Body of pancreas (tissue), 4 donors: ENCODE measurements at regions not wholly inside any gene's neighbourhood (a gene's known extent, or its start where the extent isn't known, plus 50 kb on each side); places are given as distances from the start of the nearest gene placed in this dataset.

Source experiments
- ATAC-seq: fragments of 150-250 bp; one replicate; pipeline ENCODE4 v1.9.1; 2016
- DNase-seq, 4 donors: peaks; one replicate each; pipeline ENCODE4 v3.0.0-alpha.2; 2019
- H3K27ac ChIP-seq, 4 donors: fragments of 200-600 bp; sonication (generic); 1 replicate in 3 of 4; 2 replicates in 1 of 4; pipeline versions ENCODE4 v1.5.1 to v1.6.1; 2016 to 2019; ENCODE audit warnings: mild to moderate bottlenecking in 1 of 4, mixed read lengths in 1 of 4, moderate library complexity in 1 of 4
- H3K27me3 ChIP-seq, 2 donors: fragments of 200-600 bp; sonication (generic); one replicate each; pipeline ENCODE4 v1.6.0; 2016; ENCODE audit warnings: mild to moderate bottlenecking in 1 of 2
- H3K36me3 ChIP-seq, 2 donors: fragments of 200-600 bp; sonication (generic); replicated peaks in 1 of 2; 2 replicates each; pipeline ENCODE4 v1.5.1; 2016; ENCODE audit warnings: low read depth in 2 of 2; ENCODE audit not compliant: insufficient read depth in 1 of 2
- H3K4me1 ChIP-seq: fragments of 200-600 bp; sonication (generic); one replicate; pipeline ENCODE4 v1.6.0; 2016
- H3K4me3 ChIP-seq, 2 donors: fragments of 200-600 bp; sonication (generic); 1 replicate in 1 of 2; 2 replicates in 1 of 2; pipeline ENCODE4 v1.5.1; 2016 to 2019
- H3K9me3 ChIP-seq, 3 donors: fragments of 200-600 bp; sonication (generic); 1 replicate in 2 of 3; 2 replicates in 1 of 3; pipeline ENCODE4 v1.5.1; 2016
- CTCF ChIP-seq, 7 experiments: fragments of 450-650 bp in 4 of 7; fragments of 200-600 bp in 3 of 7; sonication (generic) in 3 of 7; IDR thresholded peaks; one replicate each; pipeline ENCODE4 v1.5.1; 2016 to 2019; ENCODE audit warnings: antibody characterized with exemption in 7 of 7
- POLR2A ChIP-seq, 3 donors: fragments of 450-650 bp; IDR thresholded peaks; one replicate each; pipeline ENCODE4 v1.6.1; 2016; ENCODE audit warnings: antibody characterized with exemption in 3 of 3, mild to moderate bottlenecking in 2 of 3
- WGBS, 2 donors: methylation state at CpG; one replicate each; pipeline ENCODE4 v1.1.5; 2017; 5-methylcytosine and 5-hydroxymethylcytosine counted together
- intact Hi-C: fragments of 100-400 bp; cut with DNase I; formaldehyde crosslinking; loops from one replicate; pipeline ENCODE4 v1.15.1; 2023

- no peak for TF ChIP-seq POLR2A (IDR thresholded peaks at IDR 0.05)
- no peak for TF ChIP-seq CTCF (IDR thresholded peaks at IDR 0.05)
- ATAC-seq (no peak), DNase-seq (no peak)
- Histone ChIP-seq H3K36me3 (no peaks in the 10 kb centered on the region), H3K27ac (no peak overlapping the region), H3K27me3 (no peaks in the 10 kb centered on the region), H3K9me3 (no peaks in the 10 kb centered on the region), H3K4me1 (peaks cover 17% of the 10 kb centered on the region), H3K4me3 (no peak overlapping the region)
- WGBS, 2 donors = 57 to 60% methylated on average over 12 of the region's 12 CpGs
- intact Hi-C loops = no loop called here
Measured at GRCh38 chr20:51190783-51191180, 167.9 kb upstream of the KCNG1 start.

GRCh38 chr20:51189814-51190782 lies 167.2 kb upstream of the KCNG1 start:
- Histone ChIP-seq H3K36me3 (no peaks in the 10 kb centered on the region), H3K4me1 (peaks cover 24% of the 10 kb centered on the region), H3K27me3 (no peaks in the 10 kb centered on the region), H3K9me3 (no peaks in the 10 kb centered on the region), H3K4me3 (no peak overlapping the region), H3K27ac (no peak overlapping the region)
- ATAC-seq (no peak), DNase-seq (no peak)
- no peak for TF ChIP-seq CTCF (IDR thresholded peaks at IDR 0.05)
- no peak for TF ChIP-seq POLR2A (IDR thresholded peaks at IDR 0.05)
- 51 to 58% methylated on average over 12 of the region's 12 CpGs for WGBS, 2 donors
- intact Hi-C loops = no loop called here

DNA sequence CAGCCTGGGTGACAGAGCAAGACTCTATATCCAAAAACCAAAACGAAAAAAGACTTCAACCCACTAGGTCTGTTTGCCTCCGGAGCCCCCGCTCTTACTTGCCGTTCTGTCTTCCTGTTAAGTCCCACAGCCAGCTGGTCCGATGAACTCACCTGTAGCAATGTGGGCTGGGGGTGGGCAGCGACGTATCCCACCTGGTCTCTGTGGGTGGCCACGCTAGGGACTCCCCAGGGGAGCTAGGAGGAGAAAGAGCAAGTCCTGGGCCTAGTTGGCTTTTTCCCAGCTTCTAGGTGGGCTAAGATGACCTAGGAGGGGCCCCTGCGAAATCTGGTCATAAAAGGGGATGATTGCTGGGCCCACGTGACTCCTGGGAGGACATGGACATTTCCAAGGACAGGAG lies 166.0 kb upstream of the KCNG1 start:
- intact Hi-C loops = no loop called here
- no peak overlapping the region for H3K4me3 ChIP-seq
- DNase-seq = no peak
- no peak for ATAC-seq
- H3K27me3 ChIP-seq = no peaks in the 10 kb centered on the region
- no peak overlapping the region for H3K27ac ChIP-seq
- WGBS, 2 donors = 70 to 84% methylated on average over 8 to 10 of the region's 10 CpGs
- peaks cover 24% of the 10 kb centered on the region for H3K4me1 ChIP-seq
- no peaks in the 10 kb centered on the region for H3K36me3 ChIP-seq
- no peak for TF ChIP-seq CTCF (IDR thresholded peaks at IDR 0.05)
- no peaks in the 10 kb centered on the region for H3K9me3 ChIP-seq

- Histone ChIP-seq H3K4me1 (peaks cover 24% of the 10 kb centered on the region), H3K27ac (no peak overlapping the region), H3K4me3 (no peak overlapping the region), H3K36me3 (no peaks in the 10 kb centered on the region), H3K27me3 (no peaks in the 10 kb centered on the region), H3K9me3 (no peaks in the 10 kb centered on the region)
- DNase-seq (no peak), ATAC-seq (no peak)
- WGBS, 2 donors = 27 to 36% methylated on average over 9 of the region's 9 CpGs
- intact Hi-C loops = no loop called here
- TF ChIP-seq POLR2A (IDR thresholded peaks at IDR 0.05) = no peak
- TF ChIP-seq CTCF (IDR thresholded peaks at IDR 0.05) = no peak
Measured at GRCh38 chr20:51187261-51187660, 164.4 kb upstream of the KCNG1 start.

GRCh38 chr20:51185861-51186260 lies 163.0 kb upstream of the KCNG1 start:
- no peak for DNase-seq
- Histone ChIP-seq H3K9me3 (no peaks in the 10 kb centered on the region), H3K4me1 (peaks cover 24% of the 10 kb centered on the region), H3K36me3 (no peaks in the 10 kb centered on the region), H3K4me3 (no peak overlapping the region), H3K27ac (peak overlapping the region in 2 of 4 donors; percentile 40 to 46), H3K27me3 (no peaks in the 10 kb centered on the region)
- no peak for TF ChIP-seq POLR2A (IDR thresholded peaks at IDR 0.05)
- intact Hi-C loops = no loop called here
- ATAC-seq = no peak
- 46 to 66% methylated on average over 3 to 4 of the region's 4 CpGs for WGBS, 2 donors
